DMS53 treated with DMSO at 0.1 percent for 48 hours (cell line): ENCODE measurements at regions not wholly inside any gene's neighbourhood (a gene's known extent, or its start where the extent isn't known, plus 50 kb on each side); places are given as distances from the start of the nearest gene placed in this dataset.

ENCODE experiments used
- DNase-seq: peaks from one replicate; lab custom pipeline; 2025; ENCODE audit not compliant: unreplicated experiment; lab: John Stamatoyannopoulos, UW

- DNase-seq: no peak
These were observed 152.6 kb upstream of the SGK1 start for GRCh38 chr6:134470457-134470975.

GRCh38 chr6:134469702-134470456, 152.0 kb upstream of the SGK1 start:
- no peak for DNase-seq

- no peak for DNase-seq
These were observed 150.7 kb upstream of the SGK1 start for GRCh38 chr6:134468633-134469032.

GRCh38 chr6:134467620-134468019, 149.7 kb upstream of the SGK1 start:
- DNase-seq: no peak

- no peak for DNase-seq
These were observed 149.0 kb upstream of the SGK1 start for GRCh38 chr6:134466771-134467525.

- no peak for DNase-seq
These were observed 146.9 kb upstream of the SGK1 start for GRCh38 chr6:134464690-134465411.

- no peak for DNase-seq
These were observed 141.1 kb upstream of the SGK1 start for GRCh38 chr6:134458857-134459657.

GRCh38 chr6:134457941-134458340, 140.0 kb upstream of the SGK1 start:
- no peak for DNase-seq

- no peak for DNase-seq
These were observed 138.3 kb upstream of the SGK1 start for GRCh38 chr6:134456226-134456625.

GRCh38 chr6:134455319-134455718, 137.4 kb upstream of the SGK1 start:
- DNase-seq: no peak

GRCh38 chr6:134454794-134455193, 136.9 kb upstream of the SGK1 start:
- DNase-seq: no peak

GRCh38 chr6:134453792-134454510, 136.0 kb upstream of the SGK1 start:
- DNase-seq: no peak

- no peak for DNase-seq
These were observed 135.0 kb upstream of the SGK1 start for GRCh38 chr6:134452906-134453305.

GRCh38 chr6:134451529-134451928, 133.6 kb upstream of the SGK1 start:
- DNase-seq: no peak

GRCh38 chr6:134449781-134450180, 131.9 kb upstream of the SGK1 start:
- DNase-seq: no peak

- no peak for DNase-seq
These were observed 131.1 kb upstream of the SGK1 start for GRCh38 chr6:134449004-134449403.

- DNase-seq: no peak
These were observed 130.0 kb upstream of the SGK1 start for GRCh38 chr6:134447883-134448387.

- no peak for DNase-seq
These were observed 129.5 kb upstream of the SGK1 start for GRCh38 chr6:134447423-134447822.

GRCh38 chr6:134446896-134447295, 129.0 kb upstream of the SGK1 start:
- no peak for DNase-seq
